ENCODE measurements at regions not wholly inside any gene's neighbourhood (a gene's known extent, or its start where the extent isn't known, plus 50 kb on each side); places are given as distances from the start of the nearest gene placed in this dataset.

GRCh38 chr3:193754719-193755118 is 161.7 kb downstream of the OPA1 start:
- DNase-seq, result no peak

GRCh38 chr3:193756536-193756935 is 163.5 kb downstream of the OPA1 start:
- DNase-seq, result no peak

- no peak for DNase-seq
These were observed 164.4 kb downstream of the OPA1 start for GRCh38 chr3:193757457-193757856.

- DNase-seq, result no peak
These were observed 169.0 kb downstream of the OPA1 start for GRCh38 chr3:193761969-193762368.

- DNase-seq, result no peak
These were observed 169.6 kb downstream of the OPA1 start for GRCh38 chr3:193762657-193763056.

GRCh38 chr3:193764959-193765358 is 172.0 kb downstream of the OPA1 start:
- no peak for DNase-seq

- DNase-seq, result no peak
These were observed 174.5 kb downstream of the OPA1 start for GRCh38 chr3:193767353-193768069.

- no peak for DNase-seq
These were observed 175.0 kb downstream of the OPA1 start for GRCh38 chr3:193768070-193768394.

- DNase-seq, result no peak
These were observed 176.4 kb downstream of the OPA1 start for GRCh38 chr3:193769437-193769836.

GRCh38 chr3:193771011-193771652 is 178.1 kb downstream of the OPA1 start:
- DNase-seq, result no peak

- DNase-seq, result no peak
These were observed 178.8 kb downstream of the OPA1 start for GRCh38 chr3:193771653-193772421.

GRCh38 chr3:193772422-193772763 is 179.4 kb downstream of the OPA1 start:
- DNase-seq, result no peak

- DNase-seq, result no peak
These were observed 180.5 kb downstream of the OPA1 start for GRCh38 chr3:193773266-193774220.

- no peak for DNase-seq
These were observed 181.4 kb downstream of the OPA1 start for GRCh38 chr3:193774272-193774915.

GRCh38 chr3:193774916-193775285 is 181.9 kb downstream of the OPA1 start:
- DNase-seq, result no peak

- no peak for DNase-seq
These were observed 182.5 kb downstream of the OPA1 start for GRCh38 chr3:193775421-193776077.

GRCh38 chr3:193776626-193777358 is 183.8 kb downstream of the OPA1 start:
- DNase-seq, result no peak

GRCh38 chr3:193777524-193777923 is 184.5 kb downstream of the OPA1 start:
- DNase-seq, result no peak

- no peak for DNase-seq
These were observed 185.7 kb downstream of the OPA1 start for GRCh38 chr3:193778676-193779075.

- no peak for DNase-seq
These were observed 186.9 kb downstream of the OPA1 start for GRCh38 chr3:193779933-193780332.

- DNase-seq, result no peak
These were observed 187.4 kb downstream of the OPA1 start for GRCh38 chr3:193780397-193780796.
